Ectodermal cell (in vitro differentiated cells): ENCODE measurements at regions not wholly inside any gene's neighbourhood (a gene's known extent, or its start where the extent isn't known, plus 50 kb on each side); places are given as distances from the start of the nearest gene placed in this dataset.

Source experiments
- H3K27ac ChIP-seq: 2 replicates; pipeline ENCODE4 v1.7.0; 2013; ENCODE audit warnings: mild to moderate bottlenecking, low read depth, low read length; ENCODE audit not compliant: insufficient read depth, poor library complexity, severe bottlenecking
- H3K27me3 ChIP-seq: 2 replicates; pipeline ENCODE4 v1.7.0; 2013; ENCODE audit warnings: mild to moderate bottlenecking, low read length; ENCODE audit not compliant: insufficient read depth, control insufficient read depth, poor library complexity, severe bottlenecking
- H3K36me3 ChIP-seq: one replicate; pipeline ENCODE4 v1.7.0; 2013; ENCODE audit warnings: low read length; ENCODE audit not compliant: control insufficient read depth, insufficient read depth
- H3K4me1 ChIP-seq: one replicate; pipeline ENCODE4 v1.7.0; 2013; ENCODE audit warnings: low read length; ENCODE audit not compliant: control insufficient read depth, insufficient read depth
- H3K4me3 ChIP-seq: 2 replicates; pipeline ENCODE4 v1.7.0; 2013; ENCODE audit warnings: low read depth, low read length, control low read depth; ENCODE audit not compliant: insufficient read depth
- H3K9me3 ChIP-seq: 2 replicates; pipeline ENCODE4 v1.7.0; 2013; ENCODE audit warnings: mild to moderate bottlenecking, low read length, moderate library complexity; ENCODE audit not compliant: control insufficient read depth
- WGBS, 2 experiments: methylation state at CpG; one replicate each; pipeline ENCODE4 v1.1.7; 2013; ENCODE audit warnings: missing lambda C conversion rate in 2 of 2; 5-methylcytosine and 5-hydroxymethylcytosine counted together

DNA sequence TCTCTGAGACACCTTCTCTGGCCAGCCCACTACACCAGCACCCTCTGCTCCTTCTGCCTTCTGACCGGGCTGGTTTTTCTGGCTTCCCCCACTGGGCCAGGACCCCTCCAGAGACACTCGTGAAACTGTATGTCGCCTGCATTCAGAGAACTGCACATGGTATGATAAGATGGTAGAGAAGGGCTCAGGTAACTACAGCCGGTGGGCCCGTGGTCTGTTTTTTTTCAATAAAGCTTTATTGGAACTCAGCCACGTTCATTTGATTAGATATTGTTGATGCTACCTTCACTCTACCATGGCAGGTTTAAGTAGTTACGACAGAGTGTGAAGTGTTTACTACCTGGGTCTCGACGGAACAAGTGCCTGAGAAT is 514.0 kb downstream of the TBC1D22A start:
- Histone ChIP-seq H3K36me3 (no peaks in the 10 kb centered on the region), H3K27ac (no peak overlapping the region), H3K4me3 (no peak overlapping the region), H3K4me1 (no peaks in the 10 kb centered on the region), H3K27me3 (no peaks in the 10 kb centered on the region), H3K9me3 (peaks cover 8% of the 10 kb centered on the region)
- WGBS, 2 experiments: 79 to 83% methylated on average over 9 of the region's 9 CpGs

DNA sequence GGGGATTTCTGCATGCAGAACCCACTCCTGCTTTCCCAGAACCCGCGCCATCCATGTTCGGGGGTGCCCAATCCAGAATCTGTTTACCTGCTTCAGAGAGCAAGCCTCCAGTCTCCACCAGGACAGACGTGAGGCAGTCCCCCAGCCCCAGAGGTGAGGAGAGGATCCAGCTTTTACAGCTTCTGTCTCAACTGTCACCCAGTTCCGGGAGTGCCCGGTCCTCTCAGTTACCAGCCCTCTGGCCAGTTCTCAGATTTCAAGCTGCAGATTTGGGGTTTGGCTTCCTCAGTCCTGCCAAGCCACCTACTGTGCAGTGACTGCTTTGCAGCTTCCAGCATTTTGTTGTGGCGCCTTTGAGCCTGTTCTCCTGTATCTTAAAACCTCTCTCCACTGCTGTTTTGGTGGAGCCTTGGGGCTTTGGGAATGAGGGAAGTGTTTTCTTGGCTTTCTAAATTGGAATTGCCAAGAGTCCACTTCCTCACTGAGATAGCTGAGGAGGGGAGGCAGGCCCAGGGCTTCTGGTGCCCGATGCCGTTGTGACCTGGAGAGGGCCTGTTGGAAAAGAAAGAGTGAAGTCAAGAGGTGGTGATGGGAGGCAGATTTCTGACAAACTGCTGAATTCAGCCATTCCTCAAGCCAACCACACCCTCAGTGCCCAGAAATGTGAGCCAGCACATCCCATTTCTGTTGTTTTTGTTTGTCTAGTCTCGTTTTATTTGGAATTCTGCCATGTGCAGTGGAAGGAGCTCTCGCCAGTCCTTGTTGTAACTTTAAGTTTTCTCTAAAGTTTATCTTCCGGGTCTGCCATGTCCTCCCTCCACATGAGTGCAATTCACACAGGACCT is 513.4 kb downstream of the TBC1D22A start:
- Histone ChIP-seq H3K4me3 (no peak overlapping the region), H3K4me1 (no peaks in the 10 kb centered on the region), H3K27me3 (no peaks in the 10 kb centered on the region), H3K9me3 (peaks cover 8% of the 10 kb centered on the region), H3K27ac (no peak overlapping the region), H3K36me3 (no peaks in the 10 kb centered on the region)
- WGBS, 2 experiments: 74 to 77% methylated on average over 12 of the region's 12 CpGs

DNA sequence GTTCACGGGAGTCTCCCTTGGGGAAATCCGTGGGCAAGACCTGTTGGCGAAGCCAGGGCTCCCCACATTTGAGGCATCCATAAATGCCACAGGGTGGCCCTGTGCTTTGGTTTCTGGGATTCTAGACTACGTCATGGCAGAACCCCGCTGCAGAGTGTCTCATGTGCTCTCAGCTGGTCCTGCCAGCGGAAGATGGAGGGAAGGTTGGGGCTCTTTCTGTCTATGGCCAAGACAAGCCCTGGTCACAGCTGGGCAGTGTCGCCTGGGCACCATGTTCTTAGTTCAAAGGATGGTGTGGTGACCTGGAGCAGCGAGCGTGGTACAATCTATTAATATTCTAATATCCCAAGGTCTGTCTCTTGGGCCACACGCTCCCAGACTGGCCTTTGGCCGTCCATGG is 511.7 kb downstream of the TBC1D22A start:
- no peaks in the 10 kb centered on the region for H3K9me3 ChIP-seq
- 79 to 81% methylated on average over 11 of the region's 11 CpGs for WGBS, 2 experiments

DNA sequence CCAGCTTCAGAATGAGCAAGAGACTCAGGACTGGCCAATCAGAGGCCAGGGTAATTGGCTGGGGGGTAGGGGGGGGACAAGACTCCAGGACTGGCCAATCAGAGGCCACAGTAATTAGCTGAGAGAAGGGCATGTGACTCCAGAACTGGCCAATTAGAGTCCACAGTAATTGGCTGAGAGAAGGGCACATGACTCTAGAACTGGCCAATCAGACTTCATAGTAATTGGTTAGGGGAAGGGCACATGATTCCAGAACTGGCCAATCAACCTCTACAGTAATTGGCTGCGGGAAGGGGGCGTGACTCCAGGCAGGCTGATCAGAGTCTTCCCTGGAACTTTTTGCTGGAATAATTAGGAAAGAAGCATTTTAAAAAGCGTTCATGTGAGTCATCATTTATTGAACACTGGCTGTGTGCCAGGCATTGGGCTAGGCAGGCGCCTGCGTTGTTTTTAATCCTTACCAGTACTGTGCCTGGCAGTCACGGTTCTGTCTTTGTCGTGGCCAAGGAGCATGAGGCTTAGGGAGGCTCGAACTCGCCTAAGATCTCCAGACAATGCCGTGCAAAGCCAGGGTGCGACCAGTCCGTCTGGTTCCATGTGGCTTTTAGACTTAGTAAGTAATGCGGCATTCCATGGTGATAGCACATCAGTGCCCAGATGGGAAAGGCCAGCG is 508.1 kb downstream of the TBC1D22A start:
- no peaks in the 10 kb centered on the region for H3K27me3 ChIP-seq
- no peak overlapping the region for H3K27ac ChIP-seq
- no peaks in the 10 kb centered on the region for H3K4me1 ChIP-seq
- no peaks in the 10 kb centered on the region for H3K9me3 ChIP-seq
- no peaks in the 10 kb centered on the region for H3K36me3 ChIP-seq
- no peak overlapping the region for H3K4me3 ChIP-seq
- WGBS, 2 experiments: 81 to 83% methylated on average over 14 of the region's 14 CpGs

More for the DNA sequence above, 511.7 kb downstream of the TBC1D22A start:
- H3K4me1 ChIP-seq: no peaks in the 10 kb centered on the region
- no peak overlapping the region for H3K4me3 ChIP-seq
- H3K27ac ChIP-seq: no peak overlapping the region
- H3K36me3 ChIP-seq: no peaks in the 10 kb centered on the region
- no peaks in the 10 kb centered on the region for H3K27me3 ChIP-seq

- Histone ChIP-seq H3K36me3 (no peaks in the 10 kb centered on the region), H3K27ac (no peak overlapping the region), H3K4me1 (no peaks in the 10 kb centered on the region), H3K9me3 (no peaks in the 10 kb centered on the region), H3K4me3 (no peak overlapping the region), H3K27me3 (no peaks in the 10 kb centered on the region)
- WGBS, 2 experiments: 78 to 79% methylated on average over 6 of the region's 6 CpGs
Observed at GRCh38 chr22:47269516-47270088, 507.2 kb downstream of the TBC1D22A start.

DNA sequence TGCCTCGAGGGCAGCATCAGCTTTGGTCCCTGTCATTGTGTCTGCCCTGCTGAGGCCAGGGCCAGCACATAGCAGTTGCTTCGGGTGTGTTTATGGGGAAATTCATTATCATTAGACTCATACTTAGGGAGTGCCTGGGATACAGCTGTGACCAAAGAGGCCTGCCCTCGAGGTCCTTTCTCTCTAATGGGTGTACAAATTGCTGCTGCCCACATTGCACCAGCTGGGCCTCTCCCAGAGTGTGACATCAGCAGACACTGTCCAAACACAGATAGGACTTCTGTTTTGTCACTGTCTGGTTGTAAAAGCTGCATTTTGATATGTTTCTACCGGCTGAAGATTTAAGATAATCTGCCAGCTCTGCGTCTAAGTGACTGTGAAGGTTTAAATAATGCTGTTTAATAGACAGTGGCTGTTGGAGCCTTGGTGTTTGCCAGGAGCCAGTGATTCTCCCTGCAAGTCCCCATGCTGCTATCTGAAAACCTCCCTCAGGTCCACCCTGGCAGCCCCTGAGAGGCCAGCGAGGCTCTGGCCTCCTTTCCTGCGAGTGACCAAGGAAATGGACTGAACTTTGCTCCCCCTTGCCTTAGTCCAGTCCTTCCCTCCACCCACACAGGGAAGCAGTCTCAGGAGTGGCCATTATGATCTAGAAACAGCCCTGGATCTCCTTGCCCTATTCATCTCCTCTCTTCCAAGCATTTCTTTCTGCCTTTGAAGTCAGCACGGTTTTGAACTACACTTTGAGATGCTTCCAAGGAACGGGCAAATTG is 505.2 kb downstream of the TBC1D22A start:
- H3K27me3 ChIP-seq: no peaks in the 10 kb centered on the region
- no peak overlapping the region for H3K4me3 ChIP-seq
- no peaks in the 10 kb centered on the region for H3K9me3 ChIP-seq
- no peaks in the 10 kb centered on the region for H3K36me3 ChIP-seq
- H3K4me1 ChIP-seq: no peaks in the 10 kb centered on the region
- no peak overlapping the region for H3K27ac ChIP-seq
- 53 to 56% methylated on average over 9 of the region's 9 CpGs for WGBS, 2 experiments

GRCh38 chr22:47266329-47266728 is 503.9 kb downstream of the TBC1D22A start:
- Histone ChIP-seq H3K27me3 (no peaks in the 10 kb centered on the region), H3K4me1 (no peaks in the 10 kb centered on the region), H3K27ac (no peak overlapping the region), H3K36me3 (no peaks in the 10 kb centered on the region), H3K9me3 (no peaks in the 10 kb centered on the region), H3K4me3 (no peak overlapping the region)
- WGBS, 2 experiments: 71 to 75% methylated on average over 4 of the region's 4 CpGs

DNA sequence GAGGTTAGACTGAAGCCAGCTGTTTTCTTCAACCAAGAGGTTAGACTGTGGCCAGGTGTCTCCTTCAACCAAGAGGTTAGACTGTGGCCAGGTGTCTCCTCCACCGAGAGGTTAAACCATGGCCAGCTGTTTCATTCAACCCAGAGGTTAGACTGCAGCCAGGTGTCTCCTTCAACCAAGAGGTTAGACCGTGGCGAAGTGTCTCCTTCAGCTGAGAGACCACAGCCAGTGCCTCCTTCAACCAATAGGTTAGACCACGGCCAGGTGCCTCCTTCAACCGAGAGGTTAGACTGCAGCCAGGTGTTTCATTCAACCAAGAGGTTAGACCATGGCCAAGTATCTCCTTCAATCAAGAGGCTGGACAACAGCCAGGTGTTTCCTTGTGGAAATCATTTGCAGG is 498.1 kb downstream of the TBC1D22A start:
- WGBS, 2 experiments: 76 to 84% methylated on average over 5 of the region's 5 CpGs
- H3K27me3 ChIP-seq: no peaks in the 10 kb centered on the region
- H3K36me3 ChIP-seq: no peaks in the 10 kb centered on the region
- H3K27ac ChIP-seq: no peak overlapping the region
- H3K9me3 ChIP-seq: no peaks in the 10 kb centered on the region
- H3K4me3 ChIP-seq: no peak overlapping the region
- H3K4me1 ChIP-seq: no peaks in the 10 kb centered on the region

DNA sequence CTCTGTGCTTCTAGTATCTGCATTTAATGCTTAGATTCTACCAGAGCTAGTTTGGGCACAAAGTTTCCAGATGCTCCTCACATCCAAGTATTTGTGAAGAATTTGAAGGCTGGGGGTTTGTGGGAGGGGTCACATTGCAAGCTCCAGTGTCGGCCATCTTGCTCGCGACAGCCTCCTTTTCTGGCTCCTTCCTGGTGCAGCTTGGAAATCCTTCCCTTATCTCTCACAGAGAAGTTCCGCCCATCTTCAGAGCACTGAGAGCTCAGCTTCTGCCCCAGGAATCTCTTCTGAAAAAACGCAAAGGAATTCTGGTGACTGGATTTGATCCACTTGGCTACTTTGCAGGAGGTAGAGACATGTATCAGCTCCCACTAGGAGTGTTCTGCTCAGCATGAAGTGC is 497.5 kb downstream of the TBC1D22A start:
- no peak overlapping the region for H3K27ac ChIP-seq
- no peaks in the 10 kb centered on the region for H3K36me3 ChIP-seq
- WGBS, 2 experiments: 78 to 83% methylated on average over 5 of the region's 5 CpGs
- no peaks in the 10 kb centered on the region for H3K9me3 ChIP-seq
- H3K4me1 ChIP-seq: no peaks in the 10 kb centered on the region
- H3K4me3 ChIP-seq: no peak overlapping the region
- H3K27me3 ChIP-seq: no peaks in the 10 kb centered on the region

- no peak overlapping the region for H3K4me3 ChIP-seq
- no peaks in the 10 kb centered on the region for H3K9me3 ChIP-seq
- 55 to 59% methylated on average over 6 of the region's 6 CpGs for WGBS, 2 experiments
Observed at GRCh38 chr22:47259049-47259448, 496.6 kb downstream of the TBC1D22A start.

More at GRCh38 chr22:47259049-47259448, 496.6 kb downstream of the TBC1D22A start:
- Histone ChIP-seq H3K27ac (no peak overlapping the region), H3K36me3 (no peaks in the 10 kb centered on the region), H3K27me3 (no peaks in the 10 kb centered on the region), H3K4me1 (no peaks in the 10 kb centered on the region)
